A549 (cell line): ENCODE measurements at regions not wholly inside any gene's neighbourhood (a gene's known extent, or its start where the extent isn't known, plus 50 kb on each side); places are given as distances from the start of the nearest gene placed in this dataset.

Source experiments
- ATAC-seq, 2 experiments: fragments of 200-7000 bp in 1 of 2; fragments of >200 bp in 1 of 2; cut with Nextera tagmentation in 1 of 2; cut with Tn5 transposase in 1 of 2; 3 replicates each; pipeline versions ENCODE4 v1.8.0 to v1.9.1; 2018 to 2020; ENCODE audit warnings: mild to moderate bottlenecking in 1 of 2, moderate library complexity in 1 of 2
- CTCF ChIA-PET: fragments of 300-600 bp; sonication (Branson Sonifier 250); formaldehyde crosslinking; extraction: SDS; loops from one replicate; lab custom pipeline; 2021; ENCODE audit warnings: antibody characterized with exemption, inconsistent platforms; lab: Yijun Ruan, JAX
- POLR2A ChIA-PET: fragments of 350-600 bp; formaldehyde crosslinking; extraction: SDS; loops from one replicate; lab custom pipeline; 2021; ENCODE audit warnings: antibody characterized with exemption, inconsistent platforms; lab: Yijun Ruan, JAX
- DNase-seq, 2 experiments: peaks; one replicate each; pipeline versions ENCODE4 v3.0.0 to v3.0.0-alpha.2; 2011 to 2016; ENCODE audit warnings: low read depth in 1 of 2, low spot score in 1 of 2
- FAIRE-seq: peaks from 2 replicates; lab custom pipeline; 2011; peaks lifted over from hg19 to GRCh38; lab: Jason Lieb, UNC
- H3K27ac ChIP-seq, 2 experiments: fragments of >200 bp; sonication (Bioruptor Twin); formaldehyde crosslinking; 3 replicates each; pipeline ENCODE4 v1.5.1; 2016 to 2017
- H3K4me1 ChIP-seq: fragments of >200 bp; sonication (Bioruptor Twin); formaldehyde crosslinking; 3 replicates; pipeline ENCODE4 v1.6.1; 2016
- H3K4me2 ChIP-seq: fragments of >200 bp; sonication (Bioruptor Twin); formaldehyde crosslinking; 3 replicates; pipeline ENCODE4 v1.6.1; 2016
- H3K4me3 ChIP-seq: fragments of >200 bp; sonication (Bioruptor Twin); formaldehyde crosslinking; 3 replicates; pipeline ENCODE4 v1.5.1; 2016
- H3K9me3 ChIP-seq: fragments of >200 bp; sonication (Bioruptor Twin); formaldehyde crosslinking; 3 replicates; pipeline ENCODE4 v1.6.1; 2016
- CBX2 ChIP-seq: fragments of 200-600 bp; sonication (generic); IDR thresholded peaks from 2 replicates; pipeline ENCODE4 v1.6.1; 2016; ENCODE audit warnings: low read depth, mild to moderate bottlenecking, borderline replicate concordance
- CHD2 ChIP-seq: fragments of 150-350 bp; IDR thresholded peaks from 2 replicates; pipeline ENCODE4 v1.6.1; 2014; ENCODE audit warnings: low read length; ENCODE audit not compliant: partially characterized antibody
- CHD4 ChIP-seq: fragments of 200-600 bp; sonication (generic); IDR thresholded peaks from 2 replicates; pipeline ENCODE4 v1.6.1; 2016; ENCODE audit warnings: antibody characterized with exemption, mild to moderate bottlenecking, borderline replicate concordance
- CTCF ChIP-seq: fragments of >200 bp; sonication (Bioruptor Twin); formaldehyde crosslinking; IDR thresholded peaks from 3 replicates; pipeline ENCODE4 v1.5.1; 2016
- E2F6 ChIP-seq: IDR thresholded peaks from 2 replicates; pipeline ENCODE4 v1.6.1; 2012; ENCODE audit warnings: low read depth, borderline replicate concordance
- EHMT2 ChIP-seq: fragments of 200-600 bp; sonication (generic); IDR thresholded peaks from 2 replicates; pipeline ENCODE4 v1.6.1; 2016; ENCODE audit warnings: antibody characterized with exemption, low read depth, mild to moderate bottlenecking, moderate library complexity
- ESRRA ChIP-seq: fragments of 150-350 bp; IDR thresholded peaks from 2 replicates; pipeline ENCODE4 v1.6.1; 2014; ENCODE audit warnings: mild to moderate bottlenecking, low read length, borderline replicate concordance
- FOSB ChIP-seq: fragments of 250-450 bp; sonication (Bioruptor Pico); IDR thresholded peaks from 2 replicates; pipeline ENCODE4 v1.5.0; 2020; ENCODE audit warnings: mild to moderate bottlenecking, moderate library complexity
- FOSL2 ChIP-seq, 2 experiments: fragments of 450-650 bp in 1 of 2; fragments of >200 bp in 1 of 2; sonication (Bioruptor Twin) in 1 of 2; formaldehyde crosslinking; IDR thresholded peaks; 2 replicates each; pipeline versions ENCODE4 v1.5.0 to v1.6.1; 2016 to 2020; ENCODE audit warnings: mild to moderate bottlenecking in 1 of 2, moderate library complexity in 1 of 2
- FOXS1 ChIP-seq: fragments of 250-450 bp; sonication (Bioruptor Pico); IDR thresholded peaks from 2 replicates; pipeline ENCODE4 v1.5.0; 2020; ENCODE audit warnings: mild to moderate bottlenecking, moderate library complexity
- GATA3 ChIP-seq: IDR thresholded peaks from 2 replicates; pipeline ENCODE4 v1.6.1; 2012; ENCODE audit warnings: borderline replicate concordance
- HES2 ChIP-seq: fragments of >200 bp; sonication (Bioruptor Twin); formaldehyde crosslinking; IDR thresholded peaks from 2 replicates; pipeline ENCODE4 v1.6.1; 2016
- HOXA7 ChIP-seq: fragments of 250-450 bp; sonication (Bioruptor Pico); IDR thresholded peaks from 2 replicates; pipeline ENCODE4 v1.5.0; 2020; ENCODE audit warnings: mild to moderate bottlenecking, moderate library complexity
- JUN ChIP-seq, 2 experiments: fragments of >200 bp; sonication (Bioruptor Twin); formaldehyde crosslinking; IDR thresholded peaks; 2 replicates in 1 of 2; 3 replicates in 1 of 2; pipeline ENCODE4 v1.6.1; 2016 to 2017
- JUNB ChIP-seq: fragments of >200 bp; sonication (Bioruptor Twin); formaldehyde crosslinking; IDR thresholded peaks from 2 replicates; pipeline ENCODE4 v1.6.1; 2016
- KDM5A ChIP-seq: fragments of 200-600 bp; sonication (generic); IDR thresholded peaks from 2 replicates; pipeline ENCODE4 v1.6.1; 2016; ENCODE audit warnings: antibody characterized with exemption, mild to moderate bottlenecking
- MAZ ChIP-seq: fragments of 150-350 bp; IDR thresholded peaks from 2 replicates; pipeline ENCODE4 v1.6.1; 2014; ENCODE audit warnings: antibody characterized with exemption, low read depth, low read length, borderline replicate concordance
- MYC ChIP-seq: IDR thresholded peaks from 2 replicates; pipeline ENCODE4 v1.6.1; 2012; ENCODE audit warnings: mild to moderate bottlenecking, inconsistent platforms, low read length, improper control_type of control experiment, borderline replicate concordance
- NFE2L2 ChIP-seq: fragments of 150-350 bp; conservative IDR thresholded peaks from 2 replicates; pipeline ENCODE4 v1.6.1; 2014; ENCODE audit warnings: low read length
- NPAS2 ChIP-seq: fragments of 250-450 bp; sonication (Bioruptor Pico); IDR thresholded peaks from 2 replicates; pipeline ENCODE4 v1.8.0; 2022; ENCODE audit warnings: mild to moderate bottlenecking, moderate library complexity, borderline replicate concordance
- PBX3 ChIP-seq: IDR thresholded peaks from 2 replicates; pipeline ENCODE4 v1.6.1; 2012
- POLR2A ChIP-seq: IDR thresholded peaks from 2 replicates; pipeline ENCODE4 v1.6.1; 2012; ENCODE audit warnings: mild to moderate bottlenecking, low read length
- POLR2AphosphoS2 ChIP-seq: conservative IDR thresholded peaks from 2 replicates; pipeline ENCODE4 v1.6.1; 2012; ENCODE audit warnings: low read length, improper control_type of control experiment, inconsistent platforms
- RCOR1 ChIP-seq: fragments of 150-350 bp; IDR thresholded peaks from 2 replicates; pipeline ENCODE4 v1.6.1; 2014; ENCODE audit warnings: antibody characterized with exemption, low read length, low read depth
- TFCP2L1 ChIP-seq: fragments of 250-450 bp; sonication (Bioruptor Pico); IDR thresholded peaks from 2 replicates; pipeline ENCODE4 v1.5.0; 2021; ENCODE audit warnings: mild to moderate bottlenecking
- TP53 ChIP-seq: fragments of 250-450 bp; sonication (Bioruptor Pico); IDR thresholded peaks from 2 replicates; pipeline ENCODE4 v1.5.0; 2021; ENCODE audit warnings: mild to moderate bottlenecking, moderate library complexity
- ZC3H11A ChIP-seq: fragments of 450-650 bp; IDR thresholded peaks from 2 replicates; pipeline ENCODE4 v1.6.1; 2014; ENCODE audit warnings: antibody characterized with exemption, mild to moderate bottlenecking
- ZNF302 ChIP-seq: fragments of 250-450 bp; sonication (Bioruptor Pico); IDR thresholded peaks from 2 replicates; pipeline ENCODE4 v1.9.0; 2021; ENCODE audit warnings: inconsistent platforms, mild to moderate bottlenecking, moderate library complexity
- ZSCAN20 ChIP-seq: fragments of 250-450 bp; sonication (Bioruptor Pico); IDR thresholded peaks from 2 replicates; pipeline ENCODE4 v1.8.0; 2022; ENCODE audit warnings: mild to moderate bottlenecking, moderate library complexity
- WGBS: methylation state at CpG from one replicate; pipeline ENCODE4 v1.1.6; 2017; ENCODE audit errors: missing lambda C conversion rate; 5-methylcytosine and 5-hydroxymethylcytosine counted together

GRCh38 chr12:25819691-25820090 is 138.8 kb upstream of the RASSF8 start:
- ChIA-PET POLR2A (no interaction called here), CTCF (no interaction called here)
- no peak overlapping the region for H3K4me3 ChIP-seq
- WGBS: 59% methylated on average over 11 of the region's 11 CpGs
- FAIRE-seq (no peak), ATAC-seq (no peak), DNase-seq (no peak)
- no peaks in the 10 kb centered on the region for H3K4me1 ChIP-seq
- H3K4me2 ChIP-seq: no peak overlapping the region
- TF ChIP-seq NPAS2 (CRISPR knock-in tag): no peak
- no peak for TF ChIP-seq ZC3H11A
- no peak for TF ChIP-seq E2F6
- TF ChIP-seq TFCP2L1 (CRISPR knock-in tag): no peak
- no peak for TF ChIP-seq CTCF
- no peak for TF ChIP-seq FOSB
- no peak for TF ChIP-seq JUNB
- TF ChIP-seq CBX2: no peak
- no peak for TF ChIP-seq ZNF302 (CRISPR knock-in tag)
- TF ChIP-seq JUN (IDR thresholded peaks at IDR 0.05): no peak
- no peak for TF ChIP-seq EHMT2
- no peak for TF ChIP-seq TP53 (CRISPR knock-in tag)
- TF ChIP-seq FOXS1 (CRISPR knock-in tag): no peak
- no peak for TF ChIP-seq NFE2L2
- TF ChIP-seq MAZ: no peak
- H3K27ac ChIP-seq: no peak overlapping the region
- H3K9me3 ChIP-seq: no peaks in the 10 kb centered on the region

- ATAC-seq: no peak
- no peak for DNase-seq
- 26% methylated on average over 3 of the region's 3 CpGs for WGBS
- ChIA-PET POLR2A (no interaction called here), CTCF (no interaction called here)
- Histone ChIP-seq H3K27ac (no peak overlapping the region), H3K4me3 (no peak overlapping the region), H3K9me3 (no peaks in the 10 kb centered on the region), H3K4me1 (no peaks in the 10 kb centered on the region), H3K4me2 (no peak overlapping the region)
- TF ChIP-seq POLR2AphosphoS2 (no peak), GATA3 (no peak), CHD2 (no peak), CHD4 (no peak), FOSL2 (IDR thresholded peaks at IDR 0.05) (no peak), FOSL2 (CRISPR knock-in tag; IDR thresholded peaks at IDR 0.05) (no peak), HOXA7 (CRISPR knock-in tag) (no peak), ZSCAN20 (CRISPR knock-in tag) (no peak), ESRRA (no peak), PBX3 (no peak)
- FAIRE-seq: no peak
These were observed 136.2 kb upstream of the RASSF8 start for GRCh38 chr12:25822281-25822680.

GRCh38 chr12:25824734-25825133 is 133.7 kb upstream of the RASSF8 start:
- Histone ChIP-seq H3K4me3 (no peak overlapping the region), H3K9me3 (no peaks in the 10 kb centered on the region), H3K4me1 (peaks cover 15% of the 10 kb centered on the region), H3K4me2 (no peak overlapping the region), H3K27ac (no peak overlapping the region)
- FAIRE-seq (no peak), ATAC-seq (no peak), DNase-seq (no peak)
- no peak for TF ChIP-seq MAZ
- TF ChIP-seq JUN (IDR thresholded peaks at IDR 0.05): no peak
- TF ChIP-seq RCOR1: no peak
- TF ChIP-seq HES2: no peak
- no peak for TF ChIP-seq MYC
- no peak for TF ChIP-seq PBX3
- no peak for TF ChIP-seq POLR2A
- TF ChIP-seq FOXS1 (CRISPR knock-in tag): no peak
- no peak for TF ChIP-seq HOXA7 (CRISPR knock-in tag)
- no peak for TF ChIP-seq KDM5A
- no peak for TF ChIP-seq NPAS2 (CRISPR knock-in tag)
- 69% methylated on average over 2 of the region's 2 CpGs for WGBS
- ChIA-PET POLR2A (no interaction called here), CTCF (no interaction called here)
